AG09309 (cell line): ENCODE measurements at regions not wholly inside any gene's neighbourhood (a gene's known extent, or its start where the extent isn't known, plus 50 kb on each side); places are given as distances from the start of the nearest gene placed in this dataset.

Source experiments
- DNase-seq: peaks from one replicate; pipeline ENCODE4 v3.0.0-alpha.2; 2010; ENCODE audit warnings: low read depth
- H3K4me3 ChIP-seq: 2 replicates; pipeline ENCODE4 v1.5.1; 2011; ENCODE audit warnings: mild to moderate bottlenecking, low read depth, low read length, moderate library complexity; ENCODE audit not compliant: control insufficient read depth
- CTCF ChIP-seq: IDR thresholded peaks from 2 replicates; pipeline ENCODE4 v1.5.1; 2011; ENCODE audit warnings: mild to moderate bottlenecking, low read depth, low read length, inconsistent platforms; ENCODE audit not compliant: insufficient read depth, control insufficient read depth; ENCODE audit errors: missing control alignments

DNA sequence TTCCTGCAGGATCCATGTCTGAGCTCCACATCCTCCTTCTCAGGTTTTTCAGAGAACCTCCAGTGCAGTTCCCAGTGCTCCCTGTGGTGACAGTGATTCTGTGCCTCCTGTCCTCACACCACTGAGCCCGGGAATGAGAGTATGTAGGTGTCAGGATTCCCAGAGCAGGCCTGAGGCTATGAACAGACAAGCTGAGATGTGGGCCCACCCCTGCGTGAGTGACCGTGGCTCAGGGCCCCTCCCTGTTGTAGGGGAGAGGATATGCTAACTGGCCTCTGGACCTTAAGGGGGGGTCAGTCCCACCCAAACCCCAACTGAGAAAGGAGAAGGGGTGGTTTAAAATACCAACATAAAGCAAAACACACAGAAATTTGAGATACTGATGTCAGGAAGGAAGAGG is 104.8 kb upstream of the RAB12 start:
- no peak for DNase-seq
- H3K4me3 ChIP-seq: no peak overlapping the region
- no peak for TF ChIP-seq CTCF

DNA sequence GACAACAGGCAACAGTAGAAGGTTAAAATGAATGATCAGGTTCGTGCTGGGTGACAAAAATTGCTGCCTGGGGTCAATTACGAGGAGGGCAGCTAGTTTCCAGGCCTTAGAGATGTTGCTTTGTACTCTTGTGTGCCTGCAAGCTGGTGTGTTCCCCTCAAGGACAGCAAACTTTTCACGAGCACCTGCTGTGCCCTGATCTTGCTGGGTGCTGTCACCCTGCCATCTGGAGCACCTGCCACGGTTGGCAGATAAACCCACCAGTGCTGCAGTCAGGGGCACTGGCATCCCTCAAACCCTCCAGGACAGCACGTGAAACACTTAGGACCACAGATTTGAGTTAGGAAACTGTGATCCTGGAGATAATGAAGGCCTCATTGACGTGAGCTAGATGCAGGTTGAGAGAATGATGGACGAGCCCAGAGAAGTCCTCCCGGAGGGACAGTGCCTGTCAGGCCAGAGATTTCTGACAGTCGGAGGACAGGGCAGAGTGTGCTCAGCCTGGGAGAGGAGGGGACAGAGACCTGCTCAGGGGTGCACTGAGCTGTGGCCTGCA is 104.3 kb upstream of the RAB12 start:
- no peak overlapping the region for H3K4me3 ChIP-seq
- TF ChIP-seq CTCF: no peak
- DNase-seq: no peak

DNA sequence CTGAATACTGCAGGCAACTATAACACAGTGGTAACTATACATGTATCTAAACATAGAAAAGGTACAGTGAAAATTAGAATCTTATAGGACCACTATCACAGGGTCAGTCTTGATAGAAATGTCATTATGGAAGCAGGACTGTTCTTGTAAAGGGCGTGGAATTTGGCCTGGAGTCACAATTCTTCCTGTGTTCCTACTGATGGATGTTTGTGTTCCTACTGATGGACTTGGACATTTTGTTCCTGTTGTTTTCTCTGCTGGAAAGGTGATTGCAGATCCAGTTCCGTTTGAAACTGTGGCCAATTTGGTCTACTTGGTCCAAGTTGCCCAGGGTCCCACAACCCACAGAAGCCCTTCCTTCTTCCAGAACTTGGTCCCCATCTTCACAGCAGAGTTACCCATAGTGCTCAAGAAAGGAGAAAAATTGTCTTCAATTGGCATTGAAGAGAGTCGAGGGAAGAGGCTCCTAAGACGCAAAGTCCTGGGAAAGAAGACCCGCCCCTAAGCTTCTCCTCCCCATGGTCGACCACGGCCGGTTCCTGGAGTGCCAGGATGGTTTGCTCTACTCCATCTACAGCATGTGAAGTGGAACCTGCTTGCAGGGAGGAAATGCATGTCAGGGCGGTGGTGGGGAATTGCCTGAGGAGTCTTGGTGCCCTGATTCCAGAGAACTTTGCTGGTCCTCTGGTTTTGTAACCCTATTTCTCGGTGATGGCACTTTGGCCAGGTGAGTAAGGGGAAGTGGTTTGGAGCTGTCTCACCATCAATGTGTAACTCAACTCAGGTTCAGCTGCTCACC is 102.8 kb upstream of the RAB12 start:
- no peak overlapping the region for H3K4me3 ChIP-seq
- no peak for TF ChIP-seq CTCF
- DNase-seq: no peak

DNA sequence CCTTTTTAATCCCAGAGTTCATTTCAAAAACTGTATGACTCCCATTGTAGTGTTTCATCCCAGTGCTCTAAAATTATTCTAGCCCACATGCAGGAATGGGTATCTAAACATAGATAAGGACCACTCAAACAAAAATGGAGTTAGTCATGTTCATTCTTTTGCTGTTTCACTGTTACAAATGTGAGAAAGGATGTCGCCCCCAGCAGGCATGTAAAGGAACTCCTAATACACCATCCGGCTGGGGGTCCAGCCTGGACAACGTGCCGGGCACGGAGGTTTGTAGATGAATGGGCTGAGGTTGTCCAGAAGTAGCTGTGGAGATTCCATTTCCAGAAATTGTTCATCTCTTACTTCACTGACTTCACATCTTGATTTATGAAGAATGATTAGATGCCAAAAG is 101.9 kb upstream of the RAB12 start:
- peak; percentile 38 for TF ChIP-seq CTCF
- H3K4me3 ChIP-seq: no peak overlapping the region
- no peak for DNase-seq

- TF ChIP-seq CTCF: no peak
- H3K4me3 ChIP-seq: no peak overlapping the region
- DNase-seq: peak; percentile 21
Observed at GRCh38 chr18:8507915-8508705, 101.1 kb upstream of the RAB12 start.

DNA sequence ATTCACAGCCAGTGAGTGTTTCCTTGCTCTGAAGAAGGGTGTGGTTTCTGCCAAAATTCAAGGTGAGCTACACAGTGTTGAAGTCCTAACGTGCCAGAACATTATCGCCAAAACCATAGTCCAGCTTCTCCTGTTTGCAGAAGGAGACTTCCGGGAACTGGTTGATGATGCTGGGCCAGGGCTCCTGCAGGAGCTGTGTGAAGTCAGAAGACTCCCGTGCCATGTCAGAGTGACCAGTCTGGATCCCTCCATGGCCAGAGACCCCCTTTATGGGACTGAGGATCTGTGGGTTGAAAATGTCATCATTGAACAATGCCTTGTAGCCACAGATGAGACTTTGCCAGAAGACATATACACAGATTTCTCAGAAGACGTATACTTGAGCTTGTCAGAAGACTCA is 96.0 kb upstream of the RAB12 start:
- TF ChIP-seq CTCF: no peak

More for the DNA sequence above, 96.0 kb upstream of the RAB12 start:
- H3K4me3 ChIP-seq: no peak overlapping the region
- no peak for DNase-seq
